SU-DHL-6 (cell line): ENCODE measurements at regions not wholly inside any gene's neighbourhood (a gene's known extent, or its start where the extent isn't known, plus 50 kb on each side); places are given as distances from the start of the nearest gene placed in this dataset.
"Not testable (repeated sequence)": the region's sequence is repeated elsewhere in the genome, so short reads cannot be mapped to it uniquely, and the experiment has no call there.

Source experiments
- CTCF ChIP-seq: fragments of 200-600 bp; sonication (generic); IDR thresholded peaks from one replicate; pipeline ENCODE4 v1.5.1; 2017; ENCODE audit warnings: antibody characterized with exemption, mild to moderate bottlenecking, low read length, moderate library complexity; ENCODE audit not compliant: insufficient read depth, poor library complexity, severe bottlenecking
- EZH2phosphoT487 ChIP-seq: fragments of 200-600 bp; sonication (generic), shearing (Covaris generic); conservative IDR thresholded peaks from 2 replicates; pipeline ENCODE4 v1.6.1; 2018; ENCODE audit warnings: mild to moderate bottlenecking, antibody characterized with exemption, low read length, moderate library complexity, mixed read lengths

GRCh38 chrX:115853260-115853659 lies 292.3 kb downstream of the PLS3 start:
- not testable (repeated sequence) for TF ChIP-seq CTCF, EZH2phosphoT487
